NOMO-1 treated with dmso at 0.1 percent for 144 hours (cell line): ENCODE measurements at regions not wholly inside any gene's neighbourhood (a gene's known extent, or its start where the extent isn't known, plus 50 kb on each side); places are given as distances from the start of the nearest gene placed in this dataset.
"Not testable (repeated sequence)": the region's sequence is repeated elsewhere in the genome, so short reads cannot be mapped to it uniquely, and the experiment has no call there.

Source experiments
- DNase-seq: peaks from one replicate; lab custom pipeline; 2025; ENCODE audit not compliant: unreplicated experiment; lab: John Stamatoyannopoulos, UW

- DNase-seq: peak; percentile 30
Measured at GRCh38 chr4:127400731-127401346, 231.9 kb upstream of the INTU start.

GRCh38 chr4:127403471-127404084 is 229.2 kb upstream of the INTU start:
- DNase-seq: no peak

GRCh38 chr4:127406187-127406586 is 226.6 kb upstream of the INTU start:
- no peak for DNase-seq

- not testable (repeated sequence) for DNase-seq
Measured at GRCh38 chr4:127407572-127407971, 225.2 kb upstream of the INTU start.

GRCh38 chr4:127410201-127410600 is 222.6 kb upstream of the INTU start:
- DNase-seq: no peak

GRCh38 chr4:127410644-127411043 is 222.1 kb upstream of the INTU start:
- DNase-seq: no peak

GRCh38 chr4:127414951-127415606 is 217.7 kb upstream of the INTU start:
- DNase-seq: no peak

GRCh38 chr4:127416115-127416514 is 216.6 kb upstream of the INTU start:
- no peak for DNase-seq

- DNase-seq: no peak
Measured at GRCh38 chr4:127417885-127418535, 214.7 kb upstream of the INTU start.

GRCh38 chr4:127419431-127419830 is 213.3 kb upstream of the INTU start:
- no peak for DNase-seq

- DNase-seq: no peak
Measured at GRCh38 chr4:127421437-127421836, 211.3 kb upstream of the INTU start.

GRCh38 chr4:127425202-127425845 is 207.4 kb upstream of the INTU start:
- no peak for DNase-seq

GRCh38 chr4:127425851-127426250 is 206.9 kb upstream of the INTU start:
- DNase-seq: no peak

- DNase-seq: no peak
Measured at GRCh38 chr4:127441571-127441970, 191.2 kb upstream of the INTU start.

- no peak for DNase-seq
Measured at GRCh38 chr4:127445471-127445870, 187.3 kb upstream of the INTU start.

GRCh38 chr4:127446427-127446885 is 186.3 kb upstream of the INTU start:
- no peak for DNase-seq

- no peak for DNase-seq
Measured at GRCh38 chr4:127448986-127449385, 183.8 kb upstream of the INTU start.

- DNase-seq: no peak
Measured at GRCh38 chr4:127449449-127449848, 183.3 kb upstream of the INTU start.

- DNase-seq: no peak
Measured at GRCh38 chr4:127450276-127450675, 182.5 kb upstream of the INTU start.

GRCh38 chr4:127463883-127464282 is 168.9 kb upstream of the INTU start:
- DNase-seq: no peak

GRCh38 chr4:127469542-127469941 is 163.2 kb upstream of the INTU start:
- DNase-seq: peak; percentile 33
